ENCODE measurements at regions not wholly inside any gene's neighbourhood (a gene's known extent, or its start where the extent isn't known, plus 50 kb on each side); places are given as distances from the start of the nearest gene placed in this dataset.
"Not testable (repeated sequence)": the region's sequence is repeated elsewhere in the genome, so short reads cannot be mapped to it uniquely, and the experiment has no call there.

- no peak for DNase-seq (ENCODE audit: low read depth)
These were observed 437.9 kb downstream of the AACS start for GRCh38 chr12:125503128-125503527.

- DNase-seq (ENCODE audit: low read depth): no peak
These were observed 444.0 kb downstream of the AACS start for GRCh38 chr12:125509195-125509594.

GRCh38 chr12:125512541-125513298 lies 447.5 kb downstream of the AACS start:
- no peak for DNase-seq (ENCODE audit: low read depth)

DNA sequence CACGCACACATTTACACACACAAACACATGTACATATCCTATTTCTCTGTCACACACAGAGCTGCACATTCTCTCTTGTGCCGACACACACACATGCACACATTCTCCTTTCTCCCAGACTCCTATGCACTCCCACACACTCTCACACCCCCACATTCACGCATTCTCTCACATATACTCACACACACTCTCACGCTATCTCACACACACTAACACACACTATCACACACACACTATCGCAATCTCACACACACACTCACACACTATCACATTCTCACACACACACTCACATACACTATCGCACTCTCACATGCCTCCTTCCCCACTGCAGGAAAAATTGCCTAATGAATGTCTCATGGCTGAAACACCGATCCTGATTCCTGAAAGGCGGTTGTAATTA lies 450.7 kb downstream of the AACS start:
- DNase-seq (ENCODE audit: low read depth): no peak

DNA sequence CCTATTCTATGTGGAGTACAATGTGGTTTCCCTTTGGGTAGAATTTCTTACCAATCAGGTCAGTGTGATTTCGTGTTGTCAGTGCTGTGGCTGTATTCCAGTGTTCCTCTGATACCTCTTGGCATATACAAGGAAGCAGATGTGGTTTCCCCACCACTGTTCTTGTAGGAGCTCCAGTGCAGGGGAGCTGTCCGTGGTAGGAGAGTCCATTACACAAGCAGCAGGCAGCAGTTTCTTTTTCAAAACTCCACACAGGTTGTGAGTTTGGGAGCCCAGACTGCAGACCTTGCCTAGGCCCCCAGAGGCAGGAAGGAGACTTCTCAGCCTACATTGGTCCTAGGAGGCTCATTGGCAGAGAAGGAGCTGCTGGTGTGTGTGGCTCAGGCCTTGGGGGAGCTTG lies 452.8 kb downstream of the AACS start:
- DNase-seq (ENCODE audit: low read depth): no peak

GRCh38 chr12:125519026-125519651 lies 453.9 kb downstream of the AACS start:
- no peak for DNase-seq (ENCODE audit: low read depth)

- no peak for DNase-seq (ENCODE audit: low read depth)
These were observed 460.6 kb downstream of the AACS start for GRCh38 chr12:125525879-125526278.

GRCh38 chr12:125528281-125528680 lies 463.0 kb downstream of the AACS start:
- no peak for DNase-seq (ENCODE audit: low read depth)

- DNase-seq (ENCODE audit: low read depth): no peak
These were observed 465.0 kb downstream of the AACS start for GRCh38 chr12:125530201-125530600.

DNA sequence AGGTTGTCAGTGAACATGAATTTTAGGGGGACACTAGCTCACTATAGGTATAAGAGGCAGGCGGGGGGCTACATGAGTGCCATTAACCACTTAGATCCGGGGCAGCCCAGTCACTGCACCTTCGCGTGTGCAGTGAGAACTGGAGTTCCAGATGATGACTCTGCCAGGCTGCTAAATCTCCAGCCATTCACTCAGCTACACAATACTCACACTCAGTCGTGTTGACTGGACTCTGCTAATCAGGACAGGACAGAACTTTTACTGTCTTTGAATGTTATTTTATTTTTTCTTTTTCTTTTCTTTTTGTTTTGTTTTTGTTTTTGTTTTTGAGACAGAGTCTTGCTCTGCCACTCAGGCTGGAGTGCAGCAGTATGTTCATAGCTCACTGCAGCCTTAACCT lies 465.6 kb downstream of the AACS start:
- DNase-seq (ENCODE audit: low read depth): no peak

DNA sequence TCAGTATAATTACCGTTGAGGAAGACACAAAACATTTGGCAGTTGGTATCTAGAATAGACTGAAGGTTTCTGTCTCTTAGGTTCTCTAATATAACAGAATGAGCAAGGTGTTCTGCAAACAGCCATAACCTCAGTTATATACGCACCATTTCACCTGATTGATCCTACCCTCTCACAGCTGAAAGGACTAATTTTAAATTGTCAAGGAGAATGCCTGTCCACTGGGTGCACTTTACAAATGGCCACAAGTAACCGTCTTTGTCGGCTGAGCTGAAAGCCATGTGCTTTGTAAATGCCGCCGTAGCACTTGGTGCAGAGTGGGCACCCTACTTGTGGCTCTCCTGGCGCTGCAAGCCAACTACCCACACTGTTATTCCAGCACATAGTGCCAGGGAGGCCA lies 466.3 kb downstream of the AACS start:
- no peak for DNase-seq (ENCODE audit: low read depth)

DNA sequence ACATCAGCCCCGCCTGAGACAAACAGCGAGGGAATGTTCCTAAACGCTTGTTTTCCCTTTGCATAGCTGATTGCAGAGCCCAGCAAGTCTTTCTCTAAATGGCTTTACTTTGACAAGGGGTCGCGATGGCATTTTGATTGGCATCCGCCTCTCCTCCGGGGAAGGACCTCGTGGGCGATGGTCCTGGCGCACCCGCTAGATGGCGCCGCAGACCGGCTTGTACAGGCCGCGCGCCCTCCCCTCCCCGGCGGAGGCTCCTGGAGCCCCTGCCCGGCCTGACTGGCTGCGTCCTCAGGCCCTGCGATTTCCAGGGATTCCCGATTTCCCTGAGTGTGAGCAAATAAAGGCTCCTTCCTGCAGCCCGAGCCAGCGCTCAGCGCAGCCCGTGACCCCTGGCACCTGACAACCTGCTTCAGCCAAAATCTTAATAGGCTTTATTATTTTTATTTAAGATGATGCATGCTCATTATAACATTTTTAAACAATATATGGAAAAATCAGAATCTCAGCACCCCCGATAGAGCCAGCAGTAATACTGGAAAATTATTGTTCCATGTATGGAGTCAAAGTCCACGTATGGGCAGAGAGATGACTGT lies 468.3 kb downstream of the AACS start:
- DNase-seq (ENCODE audit: low read depth): no peak

DNA sequence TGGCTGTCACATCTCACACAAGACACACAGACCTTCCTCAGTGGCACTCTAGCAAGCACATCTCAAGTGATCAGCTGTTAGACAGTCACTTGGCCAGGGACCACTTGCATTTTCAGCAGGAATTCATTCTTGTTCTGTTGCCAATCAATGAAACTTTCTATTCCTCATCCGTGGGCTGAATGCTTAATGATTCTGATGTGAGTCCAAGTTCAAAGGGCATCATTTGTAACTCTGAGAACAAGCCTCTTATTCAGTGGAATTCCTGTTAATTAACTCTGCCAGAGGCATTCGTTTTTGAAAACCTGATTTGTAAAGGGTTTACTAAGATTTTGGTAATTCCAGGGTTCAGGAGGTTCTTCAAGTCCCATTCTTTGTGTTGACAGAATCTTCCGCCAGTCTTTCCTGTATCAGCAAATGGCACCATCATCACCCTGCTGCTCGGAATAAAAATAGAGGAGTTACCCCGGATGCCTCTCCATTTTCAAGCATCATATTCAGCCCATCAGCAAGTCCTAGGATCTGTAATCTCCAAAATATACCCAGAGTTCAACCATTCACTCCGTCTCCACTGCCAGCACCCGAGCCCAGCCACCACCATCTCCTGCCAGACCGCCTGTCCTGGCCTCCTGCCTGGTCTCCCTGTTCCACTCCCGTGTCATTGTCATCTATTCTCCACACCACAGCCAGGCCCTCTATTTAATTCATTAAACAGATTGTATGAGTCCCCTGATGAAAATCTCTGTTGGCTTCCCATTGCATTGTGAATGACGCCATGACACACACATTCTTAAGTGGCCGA lies 473.4 kb downstream of the AACS start:
- DNase-seq (ENCODE audit: low read depth): no peak

- DNase-seq (ENCODE audit: low read depth): no peak
These were observed 475.5 kb downstream of the AACS start for GRCh38 chr12:125540580-125541204.

- no peak for DNase-seq (ENCODE audit: low read depth)
These were observed 479.7 kb downstream of the AACS start for GRCh38 chr12:125544960-125545359.

- no peak for DNase-seq (ENCODE audit: low read depth)
These were observed 483.9 kb downstream of the AACS start for GRCh38 chr12:125549171-125549570.

GRCh38 chr12:125549836-125550235 lies 484.6 kb downstream of the AACS start:
- DNase-seq (ENCODE audit: low read depth): no peak

DNA sequence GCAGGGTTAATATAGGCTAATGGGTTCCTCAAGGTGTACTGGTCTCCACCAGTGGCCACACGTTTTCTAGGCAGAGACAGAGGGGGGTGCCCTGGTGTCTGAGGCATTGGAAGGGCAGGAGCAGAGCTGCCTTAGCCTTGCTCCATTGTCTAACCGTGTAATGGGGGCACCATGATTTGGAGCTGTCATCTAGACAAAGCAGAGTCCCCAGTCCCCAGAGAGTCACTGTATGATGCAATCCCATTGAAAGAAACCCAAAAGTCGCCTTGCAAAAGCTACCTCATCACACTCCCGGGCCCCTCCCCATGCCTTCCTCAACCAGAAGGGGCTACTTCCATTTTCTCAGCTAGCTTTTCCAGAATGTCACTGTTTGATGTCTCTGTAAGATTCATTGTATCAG lies 487.1 kb downstream of the AACS start:
- no peak for DNase-seq (ENCODE audit: low read depth)

GRCh38 chr12:125561008-125561407 lies 495.8 kb downstream of the AACS start:
- not testable (repeated sequence) for DNase-seq (ENCODE audit: low read depth)

DNA sequence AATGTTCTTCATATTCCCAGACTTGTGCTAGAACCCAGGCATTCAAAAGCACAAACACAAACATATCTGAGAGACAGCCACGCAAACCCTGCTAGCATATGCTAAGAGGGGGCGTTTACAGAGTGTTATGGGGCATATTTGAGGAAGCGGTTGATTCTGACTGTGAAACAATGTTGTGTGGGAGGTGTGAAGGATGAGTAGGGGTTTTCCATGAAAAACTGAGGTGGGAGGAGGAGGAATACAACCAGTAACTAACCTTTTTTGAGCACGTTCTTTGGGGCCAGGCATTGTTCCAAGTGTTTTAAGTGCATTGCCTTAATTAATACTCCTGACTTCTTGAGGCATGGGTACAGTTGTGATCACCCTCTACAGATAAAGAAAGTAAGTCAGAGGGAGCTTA lies 499.5 kb downstream of the AACS start:
- no peak for DNase-seq (ENCODE audit: low read depth)

DNA sequence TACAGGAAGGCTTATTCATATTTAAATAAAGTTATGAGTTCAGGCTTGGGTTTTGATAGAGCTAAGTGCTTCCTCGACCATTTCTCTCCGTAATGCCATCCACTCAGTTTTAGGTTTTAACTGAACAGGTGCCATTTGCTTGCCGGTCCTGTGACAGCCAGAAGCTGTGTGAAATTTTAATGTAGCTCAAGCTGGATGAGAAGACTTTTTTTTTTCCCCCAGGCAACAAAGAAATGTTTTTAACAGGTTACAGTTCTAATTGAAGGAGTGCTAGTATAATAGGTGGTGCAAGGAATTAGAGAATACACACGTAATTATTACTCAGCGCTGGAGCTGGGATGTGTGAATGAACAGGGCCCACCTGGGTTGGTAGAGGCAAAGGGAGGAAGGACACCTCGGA lies 502.3 kb downstream of the AACS start:
- no peak for DNase-seq (ENCODE audit: low read depth)

DNA sequence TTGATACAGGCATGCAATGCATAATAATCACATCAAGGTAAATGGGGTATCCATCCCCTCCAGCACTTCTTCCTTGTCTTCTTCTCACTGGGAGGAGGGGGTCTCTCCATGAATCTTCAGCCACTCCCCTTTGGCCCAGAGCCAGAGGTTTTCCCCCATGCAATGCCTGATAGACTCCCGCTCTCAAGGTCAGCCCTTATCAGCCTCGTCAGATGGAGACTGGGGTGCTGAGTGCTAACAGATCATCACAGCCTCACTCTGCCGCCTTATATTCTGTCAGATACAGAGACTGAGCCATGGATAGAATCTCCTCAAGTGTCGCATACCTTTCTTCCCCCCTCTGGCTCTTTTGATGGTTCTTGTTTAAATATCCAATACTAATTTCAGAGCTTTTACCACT lies 503.1 kb downstream of the AACS start:
- DNase-seq (ENCODE audit: low read depth): no peak

Data from stromal cell of bone marrow (primary cell).